Activated CD4-positive, alpha-beta T cell treated with anti-CD3 and anti-CD28 coated beads, Interleukin-2, Interleukin-4, amounts not matched to agents 100 ng/mL and 50 ng/mL, durations not matched to agents 16 hours and 8 hours (primary cell): ENCODE measurements at regions not wholly inside any gene's neighbourhood (a gene's known extent, or its start where the extent isn't known, plus 50 kb on each side); places are given as distances from the start of the nearest gene placed in this dataset.
"Not testable (repeated sequence)": the region's sequence is repeated elsewhere in the genome, so short reads cannot be mapped to it uniquely, and the experiment has no call there.

ENCODE experiments used
- DNase-seq: peaks from one replicate; pipeline ENCODE4 v3.0.0-alpha.2; 2020; ENCODE audit warnings: low spot score

- no peak for DNase-seq
Measured at GRCh38 chr11:116043857-116044256, 539.6 kb upstream of the CADM1 start.

DNA sequence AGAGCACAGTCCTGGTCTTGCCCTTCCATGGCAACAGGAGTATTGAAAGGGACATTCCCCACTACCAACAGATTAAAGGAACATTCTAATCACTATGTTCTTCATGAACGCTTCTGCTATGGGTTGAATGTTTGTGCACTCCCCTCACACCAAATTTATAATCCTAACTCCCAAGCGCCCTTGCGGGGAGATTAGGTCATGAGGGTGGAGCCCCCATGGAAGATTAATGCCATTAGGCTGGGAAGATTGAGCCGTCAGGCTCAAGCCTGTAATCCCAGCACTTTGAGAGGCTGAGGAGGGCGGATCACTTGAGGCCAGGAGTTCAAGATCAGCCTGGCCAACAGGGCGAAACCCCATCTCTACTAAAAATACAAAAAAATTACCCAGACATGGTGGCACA, 538.8 kb upstream of the CADM1 start:
- not testable (repeated sequence) for DNase-seq

- DNase-seq = no peak
Measured at GRCh38 chr11:116042146-116042545, 537.9 kb upstream of the CADM1 start.

DNA sequence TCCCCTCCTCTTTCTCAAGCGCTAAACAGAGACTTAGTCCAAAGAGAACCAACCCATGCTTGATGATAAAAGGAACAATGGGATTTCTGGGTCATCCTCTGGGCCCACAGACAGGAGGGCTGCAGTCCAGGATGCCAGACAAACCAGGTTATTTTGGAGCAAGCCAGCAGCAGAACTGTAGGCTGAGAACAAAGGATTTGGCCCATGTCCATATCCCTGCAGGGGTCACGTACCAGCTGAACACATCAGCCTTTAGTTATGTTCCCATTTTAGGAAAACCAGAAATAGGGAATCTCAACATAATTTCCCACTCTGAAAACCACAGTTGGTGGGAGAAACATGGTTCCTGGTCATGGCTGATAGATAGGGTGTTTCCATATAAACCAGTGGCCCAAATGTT, 533.6 kb upstream of the CADM1 start:
- no peak for DNase-seq

DNA sequence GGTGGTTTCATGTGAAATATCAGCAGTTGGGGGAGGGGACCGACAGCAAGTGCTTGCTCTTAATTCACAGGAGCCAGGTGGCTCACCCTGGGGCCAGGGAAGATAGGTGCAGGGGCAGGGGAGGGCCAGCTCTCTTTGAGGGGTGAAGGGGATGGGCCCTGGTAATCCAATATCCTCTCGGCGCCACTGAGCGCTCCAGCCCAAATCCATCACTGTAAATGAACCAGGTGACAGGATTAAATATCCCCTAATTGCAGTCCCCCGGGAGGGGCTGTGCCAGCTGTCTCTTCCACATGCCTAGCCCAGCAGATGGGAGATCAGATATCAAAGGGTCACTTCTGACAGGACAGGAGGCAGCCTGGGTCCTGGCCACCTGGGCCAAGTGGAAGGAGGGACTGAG, 531.8 kb upstream of the CADM1 start:
- no peak for DNase-seq

GRCh38 chr11:116033931-116034553, 529.8 kb upstream of the CADM1 start:
- DNase-seq = no peak

DNA sequence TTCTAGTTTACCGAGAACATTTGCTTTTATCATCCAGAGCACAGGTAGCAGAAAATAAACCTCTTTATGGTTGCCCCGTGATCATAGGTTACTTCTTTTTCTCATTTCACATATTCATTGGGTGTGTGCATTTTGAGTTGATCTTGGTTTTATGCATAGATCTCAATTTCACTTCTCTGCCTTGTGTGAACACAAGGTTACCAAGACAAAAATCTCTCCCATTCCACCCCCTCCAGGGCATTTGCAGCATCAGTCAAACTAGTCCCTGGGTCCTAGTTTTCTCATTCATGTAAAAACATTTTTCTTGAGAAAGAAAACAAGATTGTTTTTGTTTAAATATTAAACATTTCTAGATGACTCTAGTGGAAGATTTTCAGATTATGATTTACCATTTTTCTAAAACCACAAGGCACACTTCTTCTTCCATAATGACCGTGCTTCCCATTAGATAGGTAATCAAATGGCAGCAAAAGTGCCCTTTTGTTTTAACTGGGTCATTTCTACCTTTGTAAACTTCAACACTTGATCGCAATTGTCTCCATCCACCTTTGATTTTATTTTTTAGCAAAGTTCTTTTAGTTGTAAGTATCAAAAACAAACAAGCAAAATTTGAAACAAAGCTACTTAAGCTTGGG, 526.6 kb upstream of the CADM1 start:
- no peak for DNase-seq

DNA sequence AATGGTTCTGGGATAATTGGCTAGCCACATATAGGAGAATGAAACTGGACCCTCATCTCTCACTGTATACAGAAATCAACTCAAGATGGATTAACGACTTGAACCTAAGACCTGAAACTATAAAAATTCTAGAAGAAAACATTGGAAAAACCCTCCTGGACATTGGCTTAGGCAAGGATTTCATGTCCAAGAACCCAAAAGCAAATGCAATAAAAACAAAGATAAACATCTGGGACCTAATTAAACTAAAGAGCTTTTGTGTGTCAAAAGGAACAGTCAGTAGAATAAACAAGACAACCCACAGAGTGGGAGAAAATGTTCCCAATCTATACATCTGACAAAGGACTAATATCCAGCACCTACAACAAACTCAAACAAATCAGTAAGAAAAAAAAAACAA, 524.3 kb upstream of the CADM1 start:
- DNase-seq = not testable (repeated sequence)

GRCh38 chr11:115999437-115999836, 495.2 kb upstream of the CADM1 start:
- DNase-seq = no peak

DNA sequence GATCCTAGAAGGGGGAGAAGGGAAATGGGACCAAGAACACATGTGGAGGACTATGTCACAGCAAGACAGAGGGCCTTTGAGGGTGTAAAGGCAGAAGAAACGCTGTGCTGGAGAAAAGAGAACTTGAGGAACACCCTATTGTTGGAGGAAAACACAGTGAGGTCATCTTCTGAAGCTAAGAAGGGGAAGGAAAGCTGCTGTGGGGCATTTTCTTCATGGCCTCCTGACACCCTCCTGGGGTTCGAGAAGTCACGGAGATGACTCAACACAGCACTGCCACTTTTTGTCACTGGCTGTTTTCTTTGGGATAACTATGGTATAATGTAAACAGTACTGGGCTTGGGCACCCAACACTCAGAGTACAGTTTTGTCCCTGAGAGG, 492.6 kb upstream of the CADM1 start:
- DNase-seq = no peak

DNA sequence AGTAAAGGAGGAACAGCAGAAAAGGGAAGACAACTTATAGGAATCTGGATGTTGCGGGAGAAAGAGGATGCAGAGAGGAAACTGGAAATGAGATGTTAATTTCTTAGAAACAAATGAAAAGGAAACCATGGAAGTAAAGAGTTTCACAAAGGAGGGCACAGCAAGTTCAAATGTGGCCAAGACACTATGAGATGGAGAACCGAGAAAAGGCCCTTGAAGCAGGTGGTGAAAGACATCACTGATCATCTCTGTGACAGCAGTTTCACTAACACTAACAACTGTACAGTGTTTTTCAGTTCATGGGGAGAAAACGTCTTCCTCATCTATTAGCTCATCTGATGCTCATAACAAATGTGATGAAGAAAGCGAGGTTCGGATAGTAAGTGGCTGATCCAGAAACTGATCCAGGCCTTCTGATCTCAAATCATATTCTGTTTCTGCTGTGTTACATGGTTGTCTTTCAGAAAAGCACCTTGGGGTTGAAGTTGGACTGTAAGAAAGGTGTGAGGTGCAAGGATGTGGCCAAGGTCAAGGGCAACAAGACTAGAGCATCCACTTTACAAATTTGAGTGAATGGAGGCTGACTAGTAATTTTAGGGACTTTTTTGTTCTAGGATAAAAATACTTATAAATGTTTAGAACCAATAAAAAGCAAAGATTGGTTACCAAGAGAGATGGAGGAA, 492.1 kb upstream of the CADM1 start:
- DNase-seq = no peak

DNA sequence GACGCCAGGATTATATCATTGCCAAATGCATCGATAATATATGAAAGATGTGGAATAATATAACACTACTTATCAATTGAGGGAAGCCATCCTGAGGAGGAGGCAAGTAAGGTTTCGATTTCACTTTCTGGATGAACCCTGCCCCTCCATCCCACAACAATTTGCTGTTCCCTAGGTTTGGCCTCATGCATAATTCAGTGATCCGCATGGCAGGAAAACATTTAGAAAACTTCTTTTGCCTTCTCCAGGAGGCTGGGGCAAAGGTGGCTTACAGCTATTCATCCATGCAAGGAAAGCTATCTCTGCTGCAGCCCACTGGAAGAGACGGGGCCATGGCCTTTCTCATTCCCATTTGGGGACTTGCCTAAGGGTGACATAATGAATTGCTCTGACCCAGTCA, 489.4 kb upstream of the CADM1 start:
- no peak for DNase-seq

- DNase-seq = no peak
Measured at GRCh38 chr11:115990004-115990447, 485.8 kb upstream of the CADM1 start.

DNA sequence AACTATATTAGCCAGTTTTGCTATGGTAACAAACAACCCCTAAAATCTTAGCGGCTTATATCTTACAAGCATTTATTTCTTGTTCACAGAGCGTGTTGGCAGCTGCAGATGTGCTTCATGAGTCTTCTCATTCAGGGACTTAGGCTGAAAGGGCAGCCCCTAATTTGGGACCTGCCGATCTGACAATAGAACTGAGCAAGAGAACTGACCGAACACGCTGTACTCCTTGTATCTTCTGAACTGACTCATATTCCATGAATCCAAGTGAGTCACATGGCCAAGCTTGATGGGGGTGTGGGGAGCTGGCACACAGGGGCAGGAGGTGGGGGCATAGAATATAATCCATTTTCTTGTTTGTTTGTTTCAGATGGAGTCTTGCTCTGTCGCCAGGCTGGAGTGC, 481.7 kb upstream of the CADM1 start:
- no peak for DNase-seq

DNA sequence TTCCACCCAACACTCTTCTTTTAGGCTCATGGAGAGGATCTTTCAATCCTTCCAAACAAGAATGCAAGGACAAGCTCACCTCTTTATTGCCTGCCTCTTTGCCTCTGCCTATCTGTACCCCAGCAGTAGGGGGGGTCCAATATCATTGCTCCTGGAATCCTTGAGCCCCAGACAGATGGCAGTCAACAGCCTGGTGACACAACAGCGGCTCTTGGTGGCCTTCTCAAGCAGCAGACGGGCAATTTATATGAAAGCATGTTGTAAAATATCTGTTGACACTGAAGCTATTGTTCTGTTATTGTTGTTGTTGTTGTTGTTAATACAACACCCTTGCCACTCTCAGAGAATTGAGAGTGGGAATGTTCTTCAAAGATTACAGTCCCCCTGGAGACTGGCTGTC, 480.0 kb upstream of the CADM1 start:
- no peak for DNase-seq

GRCh38 chr11:115982666-115983065, 478.5 kb upstream of the CADM1 start:
- no peak for DNase-seq

DNA sequence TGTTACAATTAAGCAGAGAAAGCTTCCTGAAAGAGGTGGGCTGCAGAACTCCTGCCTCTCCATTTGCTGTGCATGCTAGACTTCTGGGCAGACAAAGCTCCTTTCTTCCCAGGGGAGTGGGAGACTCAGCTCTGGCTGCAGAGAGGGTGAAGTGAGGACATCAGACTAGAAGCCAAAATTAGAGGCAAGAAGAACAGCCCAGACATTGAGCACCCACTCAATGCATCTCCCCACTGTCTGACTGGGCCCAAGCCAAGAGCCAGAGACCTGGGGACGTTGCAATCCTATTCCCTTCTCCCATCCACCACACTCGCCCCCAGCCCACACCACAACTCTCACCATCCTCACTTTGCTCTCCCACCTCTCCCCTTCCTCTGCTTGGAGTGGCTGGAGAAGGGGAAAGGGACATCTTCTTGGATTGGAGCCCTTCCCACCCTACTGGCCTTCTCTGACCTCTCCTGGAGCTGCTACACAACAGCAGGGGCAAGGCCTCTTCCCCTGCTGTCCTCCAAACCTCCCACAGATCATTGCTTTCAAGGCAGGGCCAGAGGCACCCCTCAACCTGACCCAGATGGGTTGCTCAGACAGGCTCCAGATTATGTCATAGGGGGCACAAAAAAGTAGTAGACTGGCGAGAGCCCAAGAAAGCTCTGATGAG, 477.7 kb upstream of the CADM1 start:
- no peak for DNase-seq

- DNase-seq = no peak
Measured at GRCh38 chr11:115981104-115981481, 476.9 kb upstream of the CADM1 start.

- DNase-seq = no peak
Measured at GRCh38 chr11:115980337-115981103, 476.3 kb upstream of the CADM1 start.

DNA sequence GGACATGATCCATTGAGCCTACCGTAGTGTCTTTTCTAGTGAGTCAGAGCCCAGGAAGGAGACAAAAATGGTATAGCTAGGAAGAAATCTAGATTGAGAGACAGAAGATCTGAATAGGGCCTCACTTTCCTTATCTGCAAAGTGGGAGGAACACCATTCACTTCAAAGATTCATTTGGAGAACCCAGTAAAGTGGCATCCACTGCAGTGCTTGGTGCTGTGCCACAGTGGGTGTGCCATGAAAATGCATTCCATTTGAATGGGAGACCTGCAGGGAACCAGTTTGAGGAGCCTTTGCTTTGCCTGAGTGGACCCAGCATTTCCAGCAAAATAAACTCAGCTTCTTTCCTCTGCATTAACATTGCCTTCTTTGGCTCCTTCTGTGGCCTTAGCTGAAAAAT, 470.5 kb upstream of the CADM1 start:
- DNase-seq = no peak

DNA sequence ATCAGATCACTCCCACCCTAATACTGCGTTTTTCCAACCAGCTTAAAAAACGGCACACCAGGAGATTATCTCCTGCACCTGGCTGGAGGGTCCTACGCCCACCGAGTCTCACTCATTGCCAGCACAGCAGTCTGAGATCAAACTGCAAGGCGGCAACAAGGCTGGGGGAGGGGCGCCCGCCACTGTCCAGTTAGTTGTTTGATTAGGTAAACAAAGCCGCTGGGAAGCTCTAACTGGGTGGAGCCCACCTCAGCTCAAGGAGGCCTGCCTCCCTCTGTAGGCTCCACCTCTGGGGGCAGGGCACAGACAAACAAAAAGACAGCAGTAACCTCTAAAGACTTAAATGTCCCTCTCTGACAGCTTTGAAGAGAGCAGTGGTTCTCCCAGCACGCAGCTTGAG, 463.0 kb upstream of the CADM1 start:
- DNase-seq = not testable (repeated sequence)

- DNase-seq = no peak
Measured at GRCh38 chr11:115965767-115966504, 461.7 kb upstream of the CADM1 start.
